MM.1S (cell line): ENCODE measurements at regions not wholly inside any gene's neighbourhood (a gene's known extent, or its start where the extent isn't known, plus 50 kb on each side); places are given as distances from the start of the nearest gene placed in this dataset.
"Not testable (repeated sequence)": the region's sequence is repeated elsewhere in the genome, so short reads cannot be mapped to it uniquely, and the experiment has no call there.

Experiments used
- DNase-seq: peaks from one replicate; pipeline ENCODE4 v3.0.0-alpha.2; 2015
- H2AFZ ChIP-seq: fragments of 300-600 bp; sonication (generic); 2 replicates; pipeline ENCODE4 v1.6.0; 2016; ENCODE audit warnings: antibody characterized with exemption, low read length
- H3F3A ChIP-seq: fragments of 300-600 bp; sonication (generic); 2 replicates; pipeline ENCODE4 v1.6.1; 2016; ENCODE audit warnings: mild to moderate bottlenecking, antibody characterized with exemption, low read length, moderate library complexity, mixed read lengths; ENCODE audit not compliant: insufficient read depth
- H3K27ac ChIP-seq: fragments of 300-600 bp; sonication (generic); 2 replicates; pipeline ENCODE4 v1.5.1; 2016; ENCODE audit warnings: mild to moderate bottlenecking, low read length
- H3K27me3 ChIP-seq: fragments of 300-600 bp; sonication (generic); replicated peaks from 2 replicates; pipeline ENCODE4 v1.6.0; 2016; ENCODE audit warnings: low read length; ENCODE audit not compliant: insufficient read depth
- H3K36me3 ChIP-seq: fragments of 300-600 bp; sonication (generic); replicated peaks from 2 replicates; pipeline ENCODE4 v1.6.1; 2016; ENCODE audit warnings: mild to moderate bottlenecking, low read length, mixed read lengths; ENCODE audit not compliant: insufficient read depth
- H3K4me1 ChIP-seq: fragments of 300-600 bp; sonication (generic); 2 replicates; pipeline ENCODE4 v1.6.1; 2016; ENCODE audit warnings: low read length, mixed read lengths
- H3K4me2 ChIP-seq: fragments of 300-600 bp; sonication (generic); 2 replicates; pipeline ENCODE4 v1.6.0; 2016; ENCODE audit warnings: low read depth, low read length
- H3K4me3 ChIP-seq: fragments of 300-600 bp; sonication (generic); 2 replicates; pipeline ENCODE4 v1.5.1; 2016; ENCODE audit warnings: low read length, mixed read lengths
- H3K79me2 ChIP-seq: fragments of 300-600 bp; sonication (generic); 2 replicates; pipeline ENCODE4 v1.6.1; 2016; ENCODE audit warnings: mixed run types, low read length, mixed read lengths
- H3K9ac ChIP-seq: fragments of 300-600 bp; sonication (generic); 2 replicates; pipeline ENCODE4 v1.6.1; 2016; ENCODE audit warnings: low read length, mixed read lengths
- H3K9me2 ChIP-seq: fragments of 300-600 bp; sonication (generic); replicated peaks from 2 replicates; pipeline ENCODE4 v1.6.1; 2016; ENCODE audit warnings: mild to moderate bottlenecking, low read length, mixed read lengths; ENCODE audit not compliant: insufficient read depth
- H3K9me3 ChIP-seq: fragments of 300-600 bp; sonication (generic); replicated peaks from 2 replicates; pipeline ENCODE4 v1.6.1; 2016; ENCODE audit warnings: mild to moderate bottlenecking, low read length, mixed read lengths; ENCODE audit not compliant: insufficient read depth
- H4K20me1 ChIP-seq: fragments of 300-600 bp; sonication (generic); 2 replicates; pipeline ENCODE4 v1.6.1; 2016; ENCODE audit warnings: mild to moderate bottlenecking, low read length, moderate library complexity, mixed read lengths; ENCODE audit not compliant: insufficient read depth
- EZH2 ChIP-seq: fragments of 300-600 bp; sonication (generic); optimal IDR thresholded peaks from 2 replicates; pipeline ENCODE3; 2017; ENCODE audit warnings: low read depth, mild to moderate bottlenecking, antibody characterized with exemption, low read length, mixed read lengths
- EZH2phosphoT487 ChIP-seq: fragments of 300-600 bp; sonication (generic); IDR thresholded peaks from 2 replicates; pipeline ENCODE4 v1.6.1; 2018; ENCODE audit warnings: antibody characterized with exemption, low read length
- TF ChIP-seq, protein P1 (sequence below): fragments of 300-600 bp; sonication (generic); IDR thresholded peaks from 2 replicates; pipeline ENCODE4 v1.5.1; 2016; ENCODE audit warnings: antibody characterized with exemption, low read length, mixed read lengths

DNA sequence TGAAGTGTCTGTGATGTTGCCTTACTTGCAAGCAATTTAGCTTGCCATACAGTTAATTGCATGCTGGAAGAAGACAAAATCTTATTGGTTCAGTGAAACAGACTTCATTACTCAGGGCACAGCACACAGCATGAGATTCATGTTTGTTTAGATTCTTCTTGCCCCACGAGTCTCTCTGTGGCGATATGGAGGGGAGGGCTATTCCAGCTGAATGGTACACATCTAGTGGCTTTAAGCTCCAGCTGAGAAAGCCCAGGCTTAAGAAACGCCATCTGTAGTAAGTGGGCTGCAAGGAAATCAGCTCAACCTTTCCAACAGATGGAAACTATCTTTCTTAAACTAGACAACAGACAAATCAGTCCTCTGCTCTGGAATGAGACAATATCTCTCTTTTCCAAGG, 1022.0 kb downstream of the NCAM2 start:
- H4K20me1 ChIP-seq = no peaks in the 10 kb centered on the region
- no peaks in the 10 kb centered on the region for H3K9me2 ChIP-seq
- TF ChIP-seq EZH2 (no peak), EZH2phosphoT487 (no peak)
- TF ChIP-seq, protein P1, sequence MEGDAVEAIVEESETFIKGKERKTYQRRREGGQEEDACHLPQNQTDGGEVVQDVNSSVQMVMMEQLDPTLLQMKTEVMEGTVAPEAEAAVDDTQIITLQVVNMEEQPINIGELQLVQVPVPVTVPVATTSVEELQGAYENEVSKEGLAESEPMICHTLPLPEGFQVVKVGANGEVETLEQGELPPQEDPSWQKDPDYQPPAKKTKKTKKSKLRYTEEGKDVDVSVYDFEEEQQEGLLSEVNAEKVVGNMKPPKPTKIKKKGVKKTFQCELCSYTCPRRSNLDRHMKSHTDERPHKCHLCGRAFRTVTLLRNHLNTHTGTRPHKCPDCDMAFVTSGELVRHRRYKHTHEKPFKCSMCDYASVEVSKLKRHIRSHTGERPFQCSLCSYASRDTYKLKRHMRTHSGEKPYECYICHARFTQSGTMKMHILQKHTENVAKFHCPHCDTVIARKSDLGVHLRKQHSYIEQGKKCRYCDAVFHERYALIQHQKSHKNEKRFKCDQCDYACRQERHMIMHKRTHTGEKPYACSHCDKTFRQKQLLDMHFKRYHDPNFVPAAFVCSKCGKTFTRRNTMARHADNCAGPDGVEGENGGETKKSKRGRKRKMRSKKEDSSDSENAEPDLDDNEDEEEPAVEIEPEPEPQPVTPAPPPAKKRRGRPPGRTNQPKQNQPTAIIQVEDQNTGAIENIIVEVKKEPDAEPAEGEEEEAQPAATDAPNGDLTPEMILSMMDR = no peak
- H3K9ac ChIP-seq = no peak overlapping the region
- no peaks in the 10 kb centered on the region for H3K9me3 ChIP-seq
- no peaks in the 10 kb centered on the region for H3K36me3 ChIP-seq
- H3K4me2 ChIP-seq = no peak overlapping the region
- no peak overlapping the region for H2AFZ ChIP-seq
- H3F3A ChIP-seq = no peaks in the 10 kb centered on the region
- H3K79me2 ChIP-seq = no peaks in the 10 kb centered on the region
- H3K4me1 ChIP-seq = no peaks in the 10 kb centered on the region
- DNase-seq = no peak
- H3K27me3 ChIP-seq = no peaks in the 10 kb centered on the region
- no peak overlapping the region for H3K27ac ChIP-seq
- no peak overlapping the region for H3K4me3 ChIP-seq

GRCh38 chr21:22023896-22024295, 1025.7 kb downstream of the NCAM2 start:
- H3K4me1 ChIP-seq, H3K4me3 ChIP-seq, H2AFZ ChIP-seq, H3F3A ChIP-seq, H3K36me3 ChIP-seq, H3K4me2 ChIP-seq, H3K79me2 ChIP-seq, H3K27ac ChIP-seq, H4K20me1 ChIP-seq, H3K9ac ChIP-seq, H3K9me2 ChIP-seq, DNase-seq, H3K27me3 ChIP-seq, H3K9me3 ChIP-seq: not testable (repeated sequence)

- no peaks in the 10 kb centered on the region for H3K4me1 ChIP-seq
- no peak overlapping the region for H2AFZ ChIP-seq
- TF ChIP-seq EZH2 (no peak), EZH2phosphoT487 (no peak)
- TF ChIP-seq, protein P1 = no peak
- no peaks in the 10 kb centered on the region for H3K36me3 ChIP-seq
- no peak overlapping the region for H3K4me3 ChIP-seq
- no peaks in the 10 kb centered on the region for H3K9me3 ChIP-seq
- no peak for DNase-seq
- no peak overlapping the region for H3K4me2 ChIP-seq
- no peak overlapping the region for H3K9ac ChIP-seq
- no peak overlapping the region for H3K27ac ChIP-seq
- no peaks in the 10 kb centered on the region for H3K79me2 ChIP-seq
- H4K20me1 ChIP-seq = no peaks in the 10 kb centered on the region
- no peaks in the 10 kb centered on the region for H3F3A ChIP-seq
- no peaks in the 10 kb centered on the region for H3K9me2 ChIP-seq
- H3K27me3 ChIP-seq = no peaks in the 10 kb centered on the region
These were observed 1046.2 kb downstream of the NCAM2 start for GRCh38 chr21:22044431-22044830.

DNA sequence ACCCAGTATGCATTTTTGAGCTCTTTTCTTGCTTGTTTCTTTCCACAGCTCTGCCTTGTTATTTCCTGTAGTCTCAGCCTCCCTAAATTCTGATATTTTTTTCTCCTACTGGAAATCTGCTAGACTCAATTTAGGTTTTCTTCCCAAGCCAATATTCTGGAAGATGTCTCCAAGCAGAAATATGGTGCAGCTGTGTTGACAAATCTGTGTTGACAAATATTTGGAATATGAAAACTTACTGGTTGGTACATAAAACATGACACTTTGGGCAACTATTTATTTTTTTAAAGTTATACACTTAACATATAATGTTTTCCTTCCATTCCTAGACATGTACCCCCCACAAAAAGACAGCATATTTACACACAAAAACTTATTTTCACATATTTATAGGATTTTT, 1048.4 kb downstream of the NCAM2 start:
- no peak for DNase-seq
- Histone ChIP-seq H3K4me1 (no peaks in the 10 kb centered on the region), H3K27me3 (no peaks in the 10 kb centered on the region), H3K4me2 (no peak overlapping the region), H3K9ac (no peak overlapping the region), H3K79me2 (no peaks in the 10 kb centered on the region), H4K20me1 (no peaks in the 10 kb centered on the region), H3K9me2 (no peaks in the 10 kb centered on the region), H3K4me3 (no peak overlapping the region), H3K27ac (no peak overlapping the region), H2AFZ (no peak overlapping the region), H3K9me3 (no peaks in the 10 kb centered on the region), H3F3A (no peaks in the 10 kb centered on the region), H3K36me3 (no peaks in the 10 kb centered on the region)
- TF ChIP-seq EZH2 (no peak), EZH2phosphoT487 (no peak)
- TF ChIP-seq, protein P1 = no peak
